ENCODE measurements at regions not wholly inside any gene's neighbourhood (a gene's known extent, or its start where the extent isn't known, plus 50 kb on each side); places are given as distances from the start of the nearest gene placed in this dataset.
A peak's percentile ranks its signal among the peaks of the same experiment; 100 is the strongest.
"Not testable (repeated sequence)": the region's sequence is repeated elsewhere in the genome, so short reads cannot be mapped to it uniquely, and the experiment has no call there.

GRCh38 chr16:22627043-22627442 lies 116.4 kb downstream of the NPIPB5 start:
- peak; percentile 22 for DNase-seq

GRCh38 chr16:22628994-22629393 lies 118.3 kb downstream of the NPIPB5 start:
- DNase-seq: no peak

GRCh38 chr16:22630242-22630641 lies 119.6 kb downstream of the NPIPB5 start:
- no peak for DNase-seq

GRCh38 chr16:22631264-22631663 lies 120.6 kb downstream of the NPIPB5 start:
- no peak for DNase-seq

GRCh38 chr16:22632606-22633005 lies 121.9 kb downstream of the NPIPB5 start:
- no peak for DNase-seq

- no peak for DNase-seq
Observed at GRCh38 chr16:22633280-22633679, 122.6 kb downstream of the NPIPB5 start.

- DNase-seq: no peak
Observed at GRCh38 chr16:22633799-22634198, 123.1 kb downstream of the NPIPB5 start.

- no peak for DNase-seq
Observed at GRCh38 chr16:22634954-22635353, 124.3 kb downstream of the NPIPB5 start.

GRCh38 chr16:22635357-22635761 lies 124.7 kb downstream of the NPIPB5 start:
- no peak for DNase-seq

- DNase-seq: no peak
Observed at GRCh38 chr16:22635801-22636200, 125.1 kb downstream of the NPIPB5 start.

- DNase-seq: no peak
Observed at GRCh38 chr16:22638393-22639206, 127.9 kb downstream of the NPIPB5 start.

GRCh38 chr16:22641131-22641628 lies 130.5 kb downstream of the NPIPB5 start:
- peak; percentile 15 for DNase-seq

GRCh38 chr16:22642416-22643088 lies 131.9 kb downstream of the NPIPB5 start:
- DNase-seq: no peak

GRCh38 chr16:22643203-22643602 lies 132.5 kb downstream of the NPIPB5 start:
- not testable (repeated sequence) for DNase-seq

GRCh38 chr16:22643886-22644285 lies 133.2 kb downstream of the NPIPB5 start:
- no peak for DNase-seq

GRCh38 chr16:22645868-22646267 lies 135.2 kb downstream of the NPIPB5 start:
- DNase-seq: no peak

GRCh38 chr16:22646948-22647556 lies 136.4 kb downstream of the NPIPB5 start:
- DNase-seq: no peak

- DNase-seq: no peak
Observed at GRCh38 chr16:22648141-22648540, 137.4 kb downstream of the NPIPB5 start.

GRCh38 chr16:22648941-22649340 lies 138.2 kb downstream of the NPIPB5 start:
- no peak for DNase-seq

- DNase-seq: not testable (repeated sequence)
Observed at GRCh38 chr16:22651111-22651817, 140.6 kb downstream of the NPIPB5 start.

- DNase-seq: no peak
Observed at GRCh38 chr16:22652463-22652845, 141.8 kb downstream of the NPIPB5 start.

GRCh38 chr16:22653876-22654275 lies 143.2 kb downstream of the NPIPB5 start:
- DNase-seq: no peak

- DNase-seq: not testable (repeated sequence)
Observed at GRCh38 chr16:22656573-22656972, 145.9 kb downstream of the NPIPB5 start.
